Umbilical cord (tissue), 1 donor: ENCODE measurements at regions not wholly inside any gene's neighbourhood (a gene's known extent, or its start where the extent isn't known, plus 50 kb on each side); places are given as distances from the start of the nearest gene placed in this dataset.

Experiments used
- DNase-seq: peaks from one replicate; pipeline ENCODE4 v3.0.0-alpha.2; 2015; ENCODE audit warnings: low spot score

- DNase-seq = no peak
These were observed 1198.9 kb upstream of the PCDH7 start for GRCh38 chr4:29521281-29521680.

GRCh38 chr4:29536745-29537144 lies 1183.4 kb upstream of the PCDH7 start:
- no peak for DNase-seq

GRCh38 chr4:29538889-29539646 lies 1181.1 kb upstream of the PCDH7 start:
- no peak for DNase-seq

- DNase-seq = peak; percentile 26
These were observed 1179.6 kb upstream of the PCDH7 start for GRCh38 chr4:29540439-29541102.

DNA sequence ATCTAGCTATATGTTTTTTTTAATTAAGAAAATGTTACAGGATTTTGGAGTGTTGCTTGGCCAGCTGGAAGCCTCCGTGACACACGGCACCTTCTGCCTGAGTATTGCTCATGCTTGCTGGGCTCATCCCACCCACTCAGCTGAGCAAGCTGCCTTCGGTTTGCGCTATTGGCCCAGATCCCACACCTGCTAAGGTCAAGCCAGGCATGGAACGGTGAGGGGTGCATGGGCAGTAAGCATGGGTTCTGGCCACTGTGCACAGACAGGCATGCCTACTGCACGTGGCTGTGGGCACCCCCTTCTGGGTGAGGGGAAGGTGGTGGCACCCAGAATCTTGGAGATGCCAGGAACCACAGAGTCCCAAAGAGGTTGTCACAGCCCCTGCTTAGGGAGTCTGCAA lies 1178.4 kb upstream of the PCDH7 start:
- no peak for DNase-seq

DNA sequence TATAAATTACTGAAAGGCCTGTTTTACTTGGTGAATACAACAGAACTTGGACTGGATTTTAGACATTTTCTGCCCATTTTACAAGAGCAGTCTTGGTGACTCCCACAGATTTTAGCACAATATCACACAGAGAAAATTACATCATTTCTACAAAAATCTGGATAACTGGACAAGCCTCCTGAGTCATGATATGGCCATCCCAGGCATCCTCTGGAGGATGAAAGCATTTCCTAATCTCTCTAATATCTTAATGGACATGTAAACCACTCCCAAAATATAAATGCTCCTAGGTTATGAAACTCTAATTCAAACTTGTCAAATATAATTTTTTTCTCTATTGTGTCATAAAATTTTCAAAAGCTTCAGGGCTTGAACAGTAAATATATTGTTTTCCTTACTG lies 1170.8 kb upstream of the PCDH7 start:
- peak; percentile 70 for DNase-seq

DNA sequence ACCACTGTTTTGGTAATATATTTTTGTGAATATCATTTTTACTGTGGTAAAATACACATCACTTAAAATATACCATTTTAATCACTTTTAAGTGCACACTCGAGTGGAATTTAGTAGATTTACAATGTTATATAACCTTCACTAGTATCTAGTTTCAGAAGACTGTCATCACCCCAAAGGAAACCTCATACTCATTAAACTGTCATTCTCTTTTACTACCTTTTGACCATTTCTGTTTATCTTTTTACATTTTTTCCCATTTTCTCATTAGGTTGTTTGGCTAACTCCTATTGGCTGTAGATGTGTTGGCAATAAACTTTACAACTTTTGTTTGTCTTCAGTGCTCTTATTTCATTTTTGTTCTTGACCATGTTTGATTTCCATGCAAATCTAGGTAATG lies 1168.3 kb upstream of the PCDH7 start:
- no peak for DNase-seq

GRCh38 chr4:29553846-29554245 lies 1166.3 kb upstream of the PCDH7 start:
- no peak for DNase-seq

DNA sequence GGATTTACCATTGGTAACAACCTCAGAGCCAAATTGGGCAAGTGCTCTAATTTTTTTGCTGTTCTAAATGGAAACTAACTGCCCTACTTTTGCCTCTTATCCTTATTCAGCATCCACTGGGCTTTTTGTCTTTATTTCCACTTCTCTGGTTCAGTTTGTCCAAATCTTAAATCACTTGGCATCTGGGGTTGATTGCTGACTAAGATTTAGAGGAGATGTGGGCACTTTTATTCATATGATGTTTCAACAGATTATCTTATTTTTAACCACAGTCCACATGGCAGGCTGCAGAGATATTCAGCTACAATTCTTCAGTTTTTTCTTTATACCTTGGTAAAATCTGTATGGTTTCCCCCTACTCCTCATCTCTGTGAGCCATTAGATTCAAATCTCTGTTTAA lies 1161.4 kb upstream of the PCDH7 start:
- DNase-seq = no peak

DNA sequence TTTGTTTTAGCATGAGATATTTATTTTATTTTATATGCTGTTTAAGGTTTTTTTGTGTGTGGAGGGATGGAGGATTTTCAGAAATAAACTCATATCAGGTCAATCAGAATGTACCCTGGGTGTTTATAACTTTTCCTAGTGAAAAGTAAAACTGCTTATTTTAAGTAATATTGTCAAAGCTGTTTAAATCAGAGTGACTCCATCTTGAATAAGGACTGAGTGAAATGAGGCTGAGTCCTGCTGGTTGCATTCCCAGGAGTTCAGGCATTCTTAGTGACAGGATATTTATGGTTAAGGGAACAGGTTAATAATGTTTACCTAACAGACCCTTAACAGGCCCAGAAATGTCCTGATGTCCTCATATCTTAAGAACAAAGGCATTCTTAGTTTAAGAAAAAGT lies 1160.9 kb upstream of the PCDH7 start:
- DNase-seq = no peak

DNA sequence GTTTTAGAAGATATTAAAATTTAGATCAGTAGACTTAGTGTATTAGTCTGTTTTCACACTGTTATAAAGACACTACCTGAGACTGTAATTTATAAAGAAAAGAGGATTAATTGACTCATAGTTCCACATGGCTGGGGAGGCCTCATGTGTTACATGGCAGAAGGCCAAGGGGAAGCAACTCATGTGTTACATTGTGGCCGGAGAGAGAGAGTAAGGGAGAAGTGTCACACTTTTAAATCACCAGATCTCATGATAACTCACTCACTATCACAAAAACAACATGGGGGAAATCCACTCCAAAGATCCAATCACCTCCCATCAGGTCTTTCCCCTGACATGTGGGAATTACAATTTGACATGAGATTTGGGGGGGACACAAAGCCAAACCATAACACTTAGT lies 1159.7 kb upstream of the PCDH7 start:
- no peak for DNase-seq

DNA sequence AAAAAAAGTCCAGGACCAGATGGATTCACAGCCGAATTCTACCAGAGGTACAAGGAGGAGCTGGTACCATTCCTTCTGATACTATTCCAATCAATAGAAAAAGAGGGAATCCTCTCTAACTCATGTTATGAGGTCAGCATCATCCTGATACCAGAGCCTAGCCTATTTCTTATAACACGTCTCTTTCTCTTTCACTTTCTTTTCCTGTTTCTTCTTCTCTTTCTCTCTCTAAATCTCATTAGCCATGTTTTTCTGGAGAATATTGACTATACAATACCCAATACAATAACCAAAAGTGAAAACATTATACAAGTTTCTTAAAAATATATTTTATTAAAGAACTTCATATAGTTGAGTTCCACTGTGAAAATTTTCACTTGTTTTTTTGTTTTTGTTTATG lies 1154.9 kb upstream of the PCDH7 start:
- no peak for DNase-seq

- DNase-seq = no peak
These were observed 1153.8 kb upstream of the PCDH7 start for GRCh38 chr4:29566371-29566770.

GRCh38 chr4:29571322-29571721 lies 1148.8 kb upstream of the PCDH7 start:
- DNase-seq = no peak

DNA sequence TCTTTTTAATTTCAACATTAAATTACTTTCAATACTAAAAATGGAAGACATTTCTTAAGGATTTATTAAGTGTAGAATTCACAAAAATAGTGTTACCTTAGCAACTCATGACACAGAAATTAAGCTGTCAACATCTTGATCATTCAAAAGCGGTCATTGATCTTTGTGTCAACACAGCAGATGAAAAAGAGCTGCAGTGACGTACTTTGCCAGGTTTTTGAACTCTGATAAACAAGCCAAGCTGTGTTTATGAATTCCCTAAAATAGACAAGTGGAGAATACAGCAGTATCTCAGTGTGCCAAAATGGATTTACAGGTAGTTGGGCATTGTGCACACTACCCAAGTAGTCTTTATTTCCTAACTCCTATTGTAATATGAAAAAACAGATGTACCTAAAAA lies 1141.8 kb upstream of the PCDH7 start:
- DNase-seq = no peak

DNA sequence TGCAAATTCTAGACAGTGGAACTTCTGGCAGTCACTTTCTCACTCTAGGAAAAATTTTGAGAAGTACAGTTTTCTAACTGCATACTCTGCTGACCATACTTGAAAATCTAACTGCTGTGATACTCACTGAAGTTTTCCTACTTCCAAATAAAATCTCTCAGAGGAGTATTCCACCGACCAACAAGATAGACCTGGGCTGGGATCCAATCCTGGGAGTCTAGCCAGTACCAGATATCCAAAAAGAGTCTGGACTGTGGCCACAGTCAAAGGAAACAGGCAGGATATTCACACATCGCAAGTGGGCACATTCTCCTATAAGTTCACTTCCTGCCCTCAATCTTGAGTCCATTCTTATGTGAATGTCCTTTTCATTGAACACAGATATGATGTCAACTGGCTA lies 1138.7 kb upstream of the PCDH7 start:
- peak; percentile 76 for DNase-seq

GRCh38 chr4:29588617-29589016 lies 1131.6 kb upstream of the PCDH7 start:
- DNase-seq = no peak

DNA sequence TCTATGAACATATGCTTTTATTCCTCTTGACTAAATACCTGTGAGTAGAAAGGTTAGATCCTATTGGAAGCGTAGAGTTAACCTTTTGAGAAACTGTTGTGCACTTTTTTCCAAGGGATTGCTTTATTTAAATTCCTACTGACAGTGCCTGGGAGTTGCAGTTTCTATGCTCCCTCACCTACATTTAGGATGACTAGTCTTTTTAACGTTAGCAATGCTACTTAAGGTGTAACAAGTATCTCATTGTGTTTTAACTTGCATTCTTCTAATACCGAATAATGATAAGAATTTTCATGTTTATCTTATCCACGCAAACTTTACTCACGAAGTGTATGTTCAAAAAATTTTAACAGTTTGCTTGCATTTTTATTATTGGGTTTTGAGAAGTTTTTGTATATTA lies 1123.9 kb upstream of the PCDH7 start:
- no peak for DNase-seq

GRCh38 chr4:29619168-29619567 lies 1101.0 kb upstream of the PCDH7 start:
- no peak for DNase-seq

- no peak for DNase-seq
These were observed 1088.0 kb upstream of the PCDH7 start for GRCh38 chr4:29632199-29632598.

DNA sequence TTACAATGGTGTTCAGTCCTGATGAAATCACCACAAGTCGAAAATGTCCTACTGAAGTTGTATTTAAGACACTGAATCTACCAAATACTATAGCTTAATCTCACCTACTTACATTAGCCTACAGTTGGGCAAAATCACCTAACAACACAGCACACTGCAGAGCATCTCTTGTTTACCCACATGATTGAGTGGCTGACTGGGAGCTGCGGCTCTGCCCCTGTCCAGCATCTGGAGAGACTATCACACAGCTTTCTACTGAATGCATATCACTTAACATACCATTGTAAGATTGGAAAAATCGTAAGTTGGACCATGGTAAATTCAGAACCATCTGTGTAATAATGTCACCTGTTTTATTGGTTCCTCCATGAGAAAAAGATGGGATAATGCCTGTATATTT lies 1083.2 kb upstream of the PCDH7 start:
- no peak for DNase-seq

- no peak for DNase-seq
These were observed 1066.9 kb upstream of the PCDH7 start for GRCh38 chr4:29653221-29653620.

DNA sequence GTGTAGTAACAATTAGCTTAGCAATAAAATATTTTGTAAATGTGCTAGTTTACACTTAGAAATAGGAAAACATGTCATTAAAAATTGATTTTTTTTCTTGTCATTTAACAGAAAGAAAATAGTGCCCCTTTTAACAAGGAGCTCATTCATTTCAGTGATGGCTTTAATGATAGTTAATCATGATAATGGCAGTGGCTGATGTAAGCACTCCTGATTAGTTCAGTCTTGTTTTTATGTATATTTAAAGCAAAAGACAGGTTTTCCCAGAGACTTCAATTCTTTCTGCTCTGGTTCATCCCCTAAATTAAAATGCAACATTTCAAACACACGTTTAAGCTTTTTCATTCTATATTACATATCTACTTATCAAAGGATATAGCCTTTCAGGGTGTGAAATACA lies 1039.5 kb upstream of the PCDH7 start:
- no peak for DNase-seq

DNA sequence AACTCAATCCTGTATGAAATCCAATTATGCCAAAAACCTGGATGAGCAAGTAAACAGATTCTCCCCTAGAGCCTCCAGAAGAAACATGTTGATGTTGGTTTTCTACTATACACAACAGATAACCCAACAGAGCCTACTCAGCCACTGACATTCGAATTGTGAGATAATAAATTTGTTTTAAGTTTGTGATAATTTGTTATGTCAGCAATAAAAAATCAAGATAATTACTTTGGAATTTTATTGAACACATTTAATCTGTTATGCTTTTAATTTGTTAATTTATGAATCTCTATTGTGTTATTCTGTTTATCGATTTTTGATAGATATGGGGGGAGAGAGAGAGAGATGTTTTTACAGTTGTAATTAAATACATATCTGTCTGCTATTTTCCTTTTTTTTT lies 1016.1 kb upstream of the PCDH7 start:
- no peak for DNase-seq
